SK-N-SH treated with all-trans-retinoic acid at 6 μM for 48 hours (cell line): ENCODE measurements at regions not wholly inside any gene's neighbourhood (a gene's known extent, or its start where the extent isn't known, plus 50 kb on each side); places are given as distances from the start of the nearest gene placed in this dataset.

ENCODE experiments used
- ATAC-seq: fragments of 200-7000 bp; cut with Tn5 transposase; 3 replicates; pipeline ENCODE4 v1.9.1; 2020; ENCODE audit warnings: mild to moderate bottlenecking, moderate library complexity
- BACH2 ChIP-seq: fragments of 250-450 bp; sonication (Bioruptor Pico); IDR thresholded peaks from 2 replicates; pipeline ENCODE4 v1.9.0; 2021; ENCODE audit warnings: mild to moderate bottlenecking, borderline replicate concordance
- CREB5 ChIP-seq: fragments of 250-450 bp; sonication (Bioruptor Pico); IDR thresholded peaks from 2 replicates; pipeline ENCODE4 v1.5.1; 2020; ENCODE audit warnings: low read depth, mild to moderate bottlenecking, moderate library complexity
- CSDC2 ChIP-seq: fragments of 250-450 bp; sonication (Bioruptor Pico); IDR thresholded peaks from 2 replicates; pipeline ENCODE4 v1.5.0; 2020; ENCODE audit warnings: mild to moderate bottlenecking, moderate library complexity
- CSRNP3 ChIP-seq: fragments of 250-450 bp; sonication (Bioruptor Pico); IDR thresholded peaks from 2 replicates; pipeline ENCODE4 v1.5.1; 2021; ENCODE audit warnings: mild to moderate bottlenecking, moderate library complexity
- ESRRG ChIP-seq: fragments of 250-450 bp; sonication (Bioruptor Pico); IDR thresholded peaks from 2 replicates; pipeline ENCODE4 v1.6.1; 2021; ENCODE audit warnings: mild to moderate bottlenecking
- GLIS3 ChIP-seq: fragments of 250-450 bp; sonication (Bioruptor Pico); IDR thresholded peaks from 2 replicates; pipeline ENCODE4 v1.5.0; 2020; ENCODE audit warnings: mild to moderate bottlenecking, moderate library complexity
- ISL1 ChIP-seq: fragments of 250-450 bp; sonication (Bioruptor Pico); IDR thresholded peaks from 2 replicates; pipeline ENCODE4 v2.1.2; 2022; ENCODE audit warnings: mild to moderate bottlenecking, moderate library complexity
- PATZ1 ChIP-seq: fragments of 250-450 bp; sonication (Bioruptor Pico); IDR thresholded peaks from 2 replicates; pipeline ENCODE4 v1.8.0; 2020; ENCODE audit warnings: mild to moderate bottlenecking, moderate library complexity, borderline replicate concordance
- POU6F1 ChIP-seq: fragments of 250-450 bp; sonication (Bioruptor Pico); IDR thresholded peaks from 2 replicates; pipeline ENCODE4 v1.8.0; 2021; ENCODE audit warnings: low read depth, mild to moderate bottlenecking, moderate library complexity, borderline replicate concordance
- PPARA ChIP-seq: fragments of 250-450 bp; sonication (Bioruptor Pico); IDR thresholded peaks from 2 replicates; pipeline ENCODE4 v1.5.0; 2020; ENCODE audit warnings: mild to moderate bottlenecking, borderline replicate concordance
- RARB ChIP-seq: fragments of 250-450 bp; sonication (Bioruptor Pico); IDR thresholded peaks from 2 replicates; pipeline ENCODE4 v1.8.0; 2021; ENCODE audit warnings: mild to moderate bottlenecking, moderate library complexity
- SNAI2 ChIP-seq: fragments of 250-450 bp; sonication (Bioruptor Pico); IDR thresholded peaks from 2 replicates; pipeline ENCODE4 v1.5.0; 2020; ENCODE audit warnings: mild to moderate bottlenecking, moderate library complexity
- TCF4 ChIP-seq: fragments of 250-450 bp; sonication (Bioruptor Pico); IDR thresholded peaks from 2 replicates; pipeline ENCODE4 v1.8.0; 2021; ENCODE audit warnings: mild to moderate bottlenecking, moderate library complexity, borderline replicate concordance
- TOX ChIP-seq: fragments of 250-450 bp; sonication (Bioruptor Pico); IDR thresholded peaks from 2 replicates; pipeline ENCODE4 v1.8.0; 2021; ENCODE audit warnings: mild to moderate bottlenecking, moderate library complexity, borderline replicate concordance
- TSHZ2 ChIP-seq: fragments of 250-450 bp; sonication (Bioruptor Pico); IDR thresholded peaks from 2 replicates; pipeline ENCODE4 v1.5.0; 2020; ENCODE audit warnings: mild to moderate bottlenecking, moderate library complexity
- ZC3H10 ChIP-seq: fragments of 250-450 bp; sonication (Bioruptor Pico); IDR thresholded peaks from 2 replicates; pipeline ENCODE4 v1.5.1; 2021; ENCODE audit warnings: mild to moderate bottlenecking, moderate library complexity
- ZFP3 ChIP-seq: fragments of 250-450 bp; sonication (Bioruptor Pico); IDR thresholded peaks from 2 replicates; pipeline ENCODE4 v1.5.0; 2020; ENCODE audit warnings: mild to moderate bottlenecking, moderate library complexity
- ZNF565 ChIP-seq: fragments of 450-650 bp; formaldehyde crosslinking; conservative IDR thresholded peaks from 2 replicates; pipeline ENCODE4 v1.5.0; 2020; ENCODE audit warnings: low read depth, mild to moderate bottlenecking, moderate library complexity
- ZNF70 ChIP-seq: fragments of 450-650 bp; formaldehyde crosslinking; IDR thresholded peaks from 2 replicates; pipeline ENCODE4 v1.5.0; 2020; ENCODE audit warnings: mild to moderate bottlenecking, moderate library complexity
- ZNF8 ChIP-seq: fragments of 450-650 bp; formaldehyde crosslinking; IDR thresholded peaks from 2 replicates; pipeline ENCODE4 v1.5.0; 2020; ENCODE audit warnings: mild to moderate bottlenecking, moderate library complexity

- ATAC-seq = no peak
- no peak for TF ChIP-seq PPARA (CRISPR knock-in tag)
- no peak for TF ChIP-seq PATZ1 (CRISPR knock-in tag)
- no peak for TF ChIP-seq TSHZ2 (CRISPR knock-in tag)
Observed at GRCh38 chr4:186016796-186017195, 52.2 kb upstream of the TLR3 start.

GRCh38 chr4:186017801-186018200 lies 51.2 kb upstream of the TLR3 start:
- TF ChIP-seq ZFP3 (CRISPR knock-in tag) (no peak), ZC3H10 (CRISPR knock-in tag) (no peak), RARB (CRISPR knock-in tag) (no peak), POU6F1 (no peak), TOX (CRISPR knock-in tag) (no peak), ZNF8 (CRISPR knock-in tag) (no peak), PATZ1 (CRISPR knock-in tag) (no peak), ISL1 (no peak), ESRRG (CRISPR knock-in tag) (no peak), CSRNP3 (CRISPR knock-in tag) (no peak), CREB5 (CRISPR knock-in tag) (no peak), TCF4 (no peak), BACH2 (CRISPR knock-in tag) (no peak), GLIS3 (no peak), TSHZ2 (CRISPR knock-in tag) (no peak), ZNF70 (CRISPR knock-in tag) (no peak), CSDC2 (CRISPR knock-in tag) (no peak), SNAI2 (CRISPR knock-in tag) (no peak), ZNF565 (CRISPR knock-in tag) (no peak)

More at GRCh38 chr4:186017801-186018200, 51.2 kb upstream of the TLR3 start:
- ATAC-seq = no peak
